Fibroblast of peridontal ligament (primary cell): ENCODE measurements at regions not wholly inside any gene's neighbourhood (a gene's known extent, or its start where the extent isn't known, plus 50 kb on each side); places are given as distances from the start of the nearest gene placed in this dataset.

Experiments
- DNase-seq: peaks from one replicate; pipeline ENCODE4 v3.0.0-alpha.2; 2010; ENCODE audit errors: extremely low read depth

GRCh38 chr5:35478856-35479682 lies 138.6 kb upstream of the SPEF2 start:
- peak; percentile 67 for DNase-seq

GRCh38 chr5:35477911-35478310 lies 139.8 kb upstream of the SPEF2 start:
- peak; percentile 8 for DNase-seq

GRCh38 chr5:35477321-35477720 lies 140.3 kb upstream of the SPEF2 start:
- DNase-seq = no peak

GRCh38 chr5:35476797-35477196 lies 140.9 kb upstream of the SPEF2 start:
- DNase-seq = no peak

- DNase-seq = no peak
Observed at GRCh38 chr5:35476036-35476435, 141.6 kb upstream of the SPEF2 start.

GRCh38 chr5:35473589-35473988 lies 144.1 kb upstream of the SPEF2 start:
- DNase-seq = no peak

- peak; percentile 8 for DNase-seq
Observed at GRCh38 chr5:35470866-35471265, 146.8 kb upstream of the SPEF2 start.

GRCh38 chr5:35468811-35469210 lies 148.9 kb upstream of the SPEF2 start:
- no peak for DNase-seq

- no peak for DNase-seq
Observed at GRCh38 chr5:35466746-35467145, 150.9 kb upstream of the SPEF2 start.

GRCh38 chr5:35464757-35465156 lies 152.9 kb upstream of the SPEF2 start:
- DNase-seq = no peak

- no peak for DNase-seq
Observed at GRCh38 chr5:35461530-35461929, 156.1 kb upstream of the SPEF2 start.

- DNase-seq = no peak
Observed at GRCh38 chr5:35458824-35459207, 158.8 kb upstream of the SPEF2 start.

GRCh38 chr5:35457912-35458823 lies 159.5 kb upstream of the SPEF2 start:
- DNase-seq = no peak

- DNase-seq = no peak
Observed at GRCh38 chr5:35456506-35456905, 161.2 kb upstream of the SPEF2 start.

- DNase-seq = no peak
Observed at GRCh38 chr5:35454011-35454525, 163.6 kb upstream of the SPEF2 start.

- no peak for DNase-seq
Observed at GRCh38 chr5:35443803-35444595, 173.7 kb upstream of the SPEF2 start.

- DNase-seq = no peak
Observed at GRCh38 chr5:35442885-35443639, 174.6 kb upstream of the SPEF2 start.

- DNase-seq = no peak
Observed at GRCh38 chr5:35440409-35440808, 177.3 kb upstream of the SPEF2 start.

- no peak for DNase-seq
Observed at GRCh38 chr5:35438786-35439185, 178.9 kb upstream of the SPEF2 start.

GRCh38 chr5:35438288-35438687 lies 179.4 kb upstream of the SPEF2 start:
- no peak for DNase-seq
